Activated T-cell treated with anti-CD3 and anti-CD28 coated beads for 48 hours (primary cell): ENCODE measurements at regions not wholly inside any gene's neighbourhood (a gene's known extent, or its start where the extent isn't known, plus 50 kb on each side); places are given as distances from the start of the nearest gene placed in this dataset.

Experiments
- DNase-seq: peaks from one replicate; pipeline ENCODE4 v3.0.0-alpha.2; 2020; ENCODE audit warnings: low read depth

DNA sequence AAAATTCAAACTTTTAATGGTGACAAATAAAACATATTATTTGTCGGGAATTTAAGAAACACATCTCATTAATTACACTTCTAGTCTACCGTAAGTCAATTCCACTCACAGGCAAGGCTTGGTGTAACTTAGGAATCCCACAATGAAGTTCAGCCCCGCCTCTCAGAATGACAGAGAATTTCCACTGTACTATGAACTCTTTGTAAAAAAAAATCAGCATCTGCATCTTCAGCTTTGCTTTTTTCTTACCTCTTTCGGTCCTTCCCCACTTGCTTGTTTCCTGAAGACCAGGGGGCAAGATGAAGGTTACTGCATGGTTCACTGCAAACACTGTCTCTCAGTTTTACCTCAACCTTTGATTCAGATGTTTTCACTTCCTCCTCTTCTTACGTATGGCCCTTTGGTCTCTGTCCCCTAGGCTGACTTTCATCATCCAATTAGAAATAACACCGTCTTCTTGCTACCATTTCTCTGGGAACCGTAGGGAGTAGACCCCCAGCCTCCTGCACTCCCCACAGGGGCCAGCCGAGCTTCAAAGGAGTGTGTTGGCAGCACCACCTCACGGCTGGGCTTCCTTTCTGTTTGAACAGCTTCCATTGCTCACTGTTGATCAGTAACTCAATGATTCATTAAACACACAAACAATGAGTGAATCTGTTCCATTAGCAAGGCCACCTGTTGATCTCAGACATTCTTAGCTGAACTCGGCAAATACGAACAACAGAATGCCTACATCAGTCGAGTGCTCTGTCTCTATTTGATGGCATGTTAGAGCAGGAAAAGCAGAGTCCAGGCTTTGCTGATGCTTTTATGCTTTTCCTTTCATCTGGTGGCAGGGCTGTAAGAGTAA is 343.0 kb downstream of the BMP4 start:
- no peak for DNase-seq

DNA sequence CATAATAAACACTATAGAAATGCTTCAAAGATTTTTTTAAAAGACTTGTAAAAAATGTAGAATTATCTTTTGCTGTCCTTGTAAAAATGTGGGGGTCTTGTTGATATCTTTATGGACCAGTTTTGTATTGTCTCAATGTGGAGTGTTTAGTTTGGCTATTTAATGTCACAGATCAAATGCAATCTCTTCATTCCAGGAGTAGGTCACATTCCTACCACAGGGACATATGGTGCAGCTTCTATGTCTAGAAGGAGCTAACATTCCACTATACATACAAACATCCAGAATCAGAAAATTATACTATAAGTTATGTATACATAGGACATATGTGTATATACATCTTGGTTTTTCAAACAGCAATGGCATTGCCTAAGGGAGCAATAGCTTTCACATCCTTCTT is 345.7 kb downstream of the BMP4 start:
- DNase-seq = no peak

GRCh38 chr14:53609009-53609408 is 347.6 kb downstream of the BMP4 start:
- DNase-seq = no peak

GRCh38 chr14:53608369-53608768 is 348.3 kb downstream of the BMP4 start:
- DNase-seq = no peak

GRCh38 chr14:53606203-53606602 is 350.4 kb downstream of the BMP4 start:
- DNase-seq = no peak

DNA sequence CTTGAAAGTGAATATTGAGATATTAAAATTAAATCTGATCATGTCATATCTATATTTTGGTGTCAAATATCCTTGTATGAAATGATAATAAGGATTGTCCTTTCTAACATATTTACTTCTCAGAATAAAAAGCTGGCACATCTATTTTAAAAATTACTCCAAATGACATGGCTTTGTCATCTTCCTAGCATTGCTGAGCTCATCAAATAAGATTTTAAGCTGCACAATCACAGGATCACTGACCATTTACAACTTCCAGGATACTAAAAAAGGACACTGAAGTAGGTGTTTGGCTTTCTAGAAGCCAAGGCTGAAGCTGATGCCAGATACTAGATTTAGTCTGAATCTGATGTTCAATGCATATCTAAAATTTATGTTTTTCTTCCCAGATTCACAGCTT is 351.1 kb downstream of the BMP4 start:
- no peak for DNase-seq

- DNase-seq = no peak
Observed at GRCh38 chr14:53603994-53604393, 352.6 kb downstream of the BMP4 start.

DNA sequence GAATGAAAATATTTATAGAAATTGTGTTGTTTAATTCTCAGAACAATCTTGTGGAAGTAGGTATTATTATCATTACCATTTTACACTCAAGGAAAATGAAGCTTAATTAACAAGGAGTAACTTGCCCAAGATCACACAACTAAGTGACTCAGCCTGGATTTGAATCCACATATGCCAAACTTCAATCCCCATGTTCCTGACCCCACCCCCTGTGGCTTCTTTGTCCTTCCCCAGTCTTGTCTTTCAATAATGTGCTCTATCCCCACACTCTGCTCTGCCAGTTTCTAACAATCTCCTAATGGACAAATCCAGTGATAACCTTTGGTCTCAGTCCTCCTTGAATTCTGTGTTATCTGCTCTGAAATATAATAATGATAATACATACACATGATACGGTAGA is 355.2 kb downstream of the BMP4 start:
- no peak for DNase-seq

- DNase-seq = no peak
Observed at GRCh38 chr14:53599221-53599945, 357.2 kb downstream of the BMP4 start.

DNA sequence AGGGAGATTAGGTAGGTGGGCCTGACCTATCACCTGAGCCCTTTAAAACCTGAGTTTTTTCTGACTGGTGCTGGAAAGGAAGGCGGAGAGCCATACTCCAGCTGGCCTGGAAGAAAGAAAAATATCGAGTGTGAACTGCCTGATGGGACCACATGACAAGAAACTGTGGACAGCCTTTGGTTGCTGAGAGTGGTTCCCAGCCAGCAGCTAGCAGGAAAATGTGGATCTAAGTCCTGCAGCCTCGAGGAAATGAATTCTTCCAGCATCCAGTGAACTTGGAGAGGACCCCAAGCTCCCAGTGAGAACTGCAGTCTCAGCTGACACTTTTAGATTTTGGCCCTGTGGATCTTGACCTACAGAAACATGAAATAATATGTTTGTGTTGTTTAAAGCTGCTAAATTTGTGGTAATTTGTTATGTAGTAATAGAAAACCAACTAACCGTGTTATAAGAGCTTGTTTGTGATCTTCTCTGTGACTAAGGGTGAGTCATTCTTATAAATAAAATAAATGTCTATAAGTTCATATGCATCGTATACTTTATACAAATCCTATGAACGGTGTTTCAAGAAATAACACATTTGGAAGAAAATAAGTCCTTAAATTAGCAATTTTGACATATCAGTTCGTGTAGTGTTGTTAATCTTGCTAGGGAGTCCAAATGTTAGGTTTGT is 359.6 kb downstream of the BMP4 start:
- no peak for DNase-seq

DNA sequence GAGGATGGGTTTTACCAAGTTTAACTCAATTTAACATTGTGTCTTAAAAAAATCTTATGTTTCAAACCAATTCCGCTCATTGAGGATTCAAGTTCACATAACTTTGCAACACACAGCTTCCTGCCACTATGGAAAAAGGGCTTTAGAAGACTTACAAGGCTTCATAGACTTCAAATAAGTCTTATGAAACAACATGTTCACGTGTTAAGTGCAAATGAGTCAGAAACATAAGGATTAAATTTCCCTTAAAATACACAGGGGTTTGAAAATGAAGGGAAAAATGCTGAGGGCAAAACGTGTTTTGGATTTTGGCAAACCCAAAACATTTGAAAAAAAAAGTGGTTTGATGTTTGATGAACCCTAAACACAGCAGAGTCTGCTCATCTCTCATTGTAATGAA is 364.8 kb downstream of the BMP4 start:
- no peak for DNase-seq

DNA sequence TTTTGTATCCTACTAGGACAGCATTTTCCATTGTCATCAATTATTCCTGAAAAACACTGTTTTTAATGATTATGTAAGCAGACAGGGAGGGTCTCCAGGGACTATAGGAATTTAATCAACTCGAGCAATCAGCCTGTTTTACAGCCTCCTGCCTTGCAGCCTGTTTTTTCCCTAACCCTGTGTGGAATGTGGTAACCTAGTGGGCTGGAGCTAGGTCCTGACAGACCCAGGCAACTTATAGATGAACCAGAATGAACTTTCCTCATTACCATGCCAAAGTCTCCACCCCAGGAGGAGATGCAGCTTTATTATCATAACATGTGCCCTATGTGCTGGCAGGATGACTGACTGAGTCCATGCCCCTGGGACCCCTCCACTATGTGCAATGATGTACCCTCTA is 375.1 kb downstream of the BMP4 start:
- DNase-seq = no peak

DNA sequence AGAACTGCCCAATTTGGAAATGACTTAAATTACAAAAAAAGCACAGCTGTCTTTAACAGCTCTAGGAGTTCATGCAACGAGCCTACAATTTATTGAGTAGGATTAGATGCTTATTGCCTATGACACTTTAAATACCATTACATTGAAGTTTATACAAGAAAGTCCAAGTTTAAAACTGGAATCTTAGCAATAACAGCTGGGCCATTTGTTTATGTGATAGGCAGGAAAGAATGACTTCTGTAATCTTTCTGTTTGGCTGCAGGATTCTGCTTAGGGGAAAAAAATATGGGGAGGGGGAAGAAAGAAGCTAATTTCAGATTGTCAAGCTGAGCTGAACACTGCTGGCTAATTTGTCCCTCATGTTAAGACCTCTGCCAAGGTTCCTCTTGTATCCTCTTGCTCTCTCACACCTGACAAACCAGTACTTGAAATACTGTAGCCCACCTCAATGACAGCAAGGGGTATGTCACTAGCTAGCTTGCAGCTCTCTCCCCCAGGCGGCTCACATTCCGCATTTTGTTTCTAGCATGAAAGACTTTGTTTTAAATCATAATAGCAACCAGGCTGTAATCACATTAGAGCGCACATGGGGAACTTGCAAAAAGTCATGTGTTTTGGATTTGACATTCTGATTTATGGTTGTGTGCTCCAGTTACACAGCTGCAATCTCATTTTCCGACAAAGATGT is 384.8 kb downstream of the BMP4 start:
- DNase-seq = no peak

GRCh38 chr14:53570411-53571387 is 385.9 kb downstream of the BMP4 start:
- no peak for DNase-seq

- no peak for DNase-seq
Observed at GRCh38 chr14:53569446-53569845, 387.2 kb downstream of the BMP4 start.

DNA sequence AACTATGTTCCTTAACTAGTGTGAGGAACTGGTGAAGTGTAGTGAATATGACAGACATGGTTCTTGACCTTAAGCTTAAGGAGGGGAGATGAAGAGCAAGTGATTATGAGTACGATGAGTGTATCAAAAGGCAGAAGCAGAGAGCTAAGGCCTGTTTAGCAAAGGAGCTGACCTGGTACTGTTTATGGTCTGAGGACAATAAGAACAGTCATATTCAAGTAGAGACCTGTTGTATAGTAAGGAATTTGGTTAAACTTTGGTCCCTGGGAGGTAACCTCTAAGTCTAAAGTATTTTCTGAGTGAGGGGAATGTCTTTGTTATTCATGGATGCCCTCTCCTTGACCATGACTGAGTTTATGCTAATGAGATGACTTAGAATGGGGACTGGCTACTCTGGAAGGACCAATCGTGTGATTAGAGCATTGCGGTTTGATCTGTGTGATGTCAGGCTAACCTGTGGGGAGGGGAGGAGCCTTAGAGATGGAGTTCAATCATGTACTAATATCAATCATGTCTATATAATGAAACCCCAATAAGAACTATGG is 389.3 kb downstream of the BMP4 start:
- DNase-seq = no peak

DNA sequence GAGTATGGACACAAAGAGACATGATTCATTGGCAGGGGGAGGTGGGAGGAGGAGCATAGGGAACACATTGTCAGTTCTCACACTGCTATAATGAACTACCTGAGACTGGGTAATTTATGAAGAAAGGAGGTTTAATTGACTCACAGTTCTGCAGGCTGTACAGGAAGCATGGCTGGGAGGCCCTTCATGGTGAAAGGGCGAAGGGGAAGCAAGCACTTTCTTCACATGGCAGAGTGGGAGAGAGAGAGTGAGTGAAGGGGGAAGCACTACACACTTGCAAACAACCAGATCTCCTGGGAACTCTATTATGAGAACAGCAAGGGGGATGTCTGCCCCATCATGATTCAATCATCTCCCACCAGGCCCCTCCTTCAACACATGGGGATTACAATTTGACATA is 391.8 kb downstream of the BMP4 start:
- no peak for DNase-seq

DNA sequence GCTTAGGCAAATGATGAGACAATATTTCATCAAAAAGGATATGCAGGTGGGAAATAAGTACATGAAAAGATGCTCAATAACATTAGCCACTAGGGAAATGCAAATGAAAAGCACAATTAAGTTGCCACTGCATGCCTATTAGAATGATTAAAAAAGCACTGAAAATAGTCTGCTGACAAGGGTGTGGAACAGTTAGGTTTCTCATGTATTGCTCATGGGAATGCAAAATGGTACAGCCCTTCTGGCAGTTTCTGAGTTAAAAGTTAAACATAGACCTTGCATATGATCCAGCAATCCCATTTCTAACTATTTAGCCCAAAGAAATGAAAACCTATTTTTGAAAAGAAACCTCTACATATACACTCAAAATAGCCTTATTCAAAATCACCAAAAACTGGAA is 393.0 kb downstream of the BMP4 start:
- DNase-seq = no peak

DNA sequence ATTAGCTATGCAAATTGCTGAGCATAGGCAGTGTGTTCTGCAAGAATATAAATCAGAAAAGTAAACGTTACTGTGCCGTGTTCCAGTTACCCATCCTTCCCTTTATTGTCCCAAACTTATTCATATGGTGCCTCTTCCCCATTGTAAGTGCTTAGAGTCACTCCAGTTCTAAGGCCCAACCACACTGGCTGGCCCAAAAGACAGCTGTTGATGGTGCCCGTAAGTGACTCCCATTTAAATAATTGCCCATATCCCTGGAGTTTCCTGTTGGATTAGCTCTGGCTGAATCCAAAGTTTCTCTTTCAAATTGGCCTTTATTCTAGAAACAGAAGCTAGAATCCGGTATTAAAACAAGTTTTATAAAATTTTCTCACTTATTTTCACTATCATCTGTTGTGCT is 400.1 kb upstream of the DDHD1 start:
- DNase-seq = no peak

DNA sequence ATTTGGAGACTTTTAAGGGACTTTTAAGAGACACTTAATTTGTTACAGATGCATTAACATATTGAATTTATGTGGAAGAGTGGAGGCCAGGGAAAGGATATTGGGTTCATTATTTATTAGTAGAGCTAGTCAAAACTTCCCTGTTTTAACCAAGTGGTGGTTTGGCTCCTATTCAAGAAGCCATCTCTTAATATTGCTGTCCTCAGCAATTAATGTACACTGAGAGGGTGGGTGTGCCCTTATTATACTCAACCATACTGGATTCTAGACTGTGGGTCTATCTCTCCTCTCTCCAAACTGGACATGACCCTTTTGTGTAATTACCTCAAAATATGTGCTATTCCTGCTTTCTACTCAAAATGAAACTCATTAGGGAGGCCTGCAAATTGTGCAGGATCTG is 398.7 kb upstream of the DDHD1 start:
- no peak for DNase-seq

DNA sequence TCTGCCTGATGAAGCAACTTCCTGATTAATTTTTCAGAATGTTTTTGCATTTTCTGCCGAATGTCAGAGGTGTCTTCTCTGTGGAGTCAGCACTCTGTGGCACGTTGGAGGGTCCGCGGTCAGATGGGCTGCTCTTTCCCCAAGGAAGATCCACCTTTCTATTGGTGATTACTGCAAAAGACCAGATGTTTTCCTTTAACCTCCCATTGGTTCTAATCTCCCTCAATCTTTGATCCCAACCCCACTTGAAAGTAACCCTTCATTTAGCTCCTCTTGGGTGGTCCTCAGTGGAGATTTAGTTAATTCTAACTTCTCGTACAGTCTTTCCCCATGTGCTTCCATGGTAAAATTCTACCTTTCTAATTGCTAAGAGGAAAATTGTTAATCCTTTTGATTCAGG is 397.7 kb upstream of the DDHD1 start:
- DNase-seq = no peak
